ENCODE measurements at regions not wholly inside any gene's neighbourhood (a gene's known extent, or its start where the extent isn't known, plus 50 kb on each side); places are given as distances from the start of the nearest gene placed in this dataset.

- peaks cover 0 to 9% (median 0%) of the 10 kb centered on the region in 5 donors for H3K4me1 ChIP-seq (ENCODE audit: control insufficient read depth in 5 of 5, insufficient read depth in 5 of 5, low read length in 5 of 5)
- H3K4me3 ChIP-seq: no peak overlapping the region
- H3K27ac ChIP-seq (ENCODE audit: low read depth in 1 of 2, low read length in 1 of 2): no peak overlapping the region
- H3K9me3 ChIP-seq (ENCODE audit: control insufficient read depth in 4 of 4, insufficient read depth in 3 of 4, low read length in 3 of 4): peaks cover 0 to 4% (median 0%) of the 10 kb centered on the region in 4 donors
- peak in 1 of 3 donors; percentile 16 for DNase-seq
- no peaks in the 10 kb centered on the region for H3K36me3 ChIP-seq (ENCODE audit: control insufficient read depth in 4 of 4, insufficient read depth in 4 of 4, low read length in 4 of 4)
- no peak for ATAC-seq (ENCODE audit: insufficient read depth, low FRiP score)
- no peak for TF ChIP-seq CTCF (IDR thresholded peaks at IDR 0.05; ENCODE audit: control extremely low read depth, extremely low read depth)
- H3K9ac ChIP-seq (ENCODE audit: insufficient read depth in 1 of 2, low read length in 2 of 2): no peak overlapping the region
- peaks cover 3 to 6% (median 3%) of the 10 kb centered on the region in 3 donors for H3K27me3 ChIP-seq (ENCODE audit: control insufficient read depth in 3 of 3, insufficient read depth in 3 of 3, low read length in 2 of 3)
- WGBS, 2 donors: 8 to 15% methylated on average over 7 of the region's 7 CpGs
Observed at GRCh38 chr12:111150360-111150759, 218.5 kb downstream of the PHETA1 start.

- peaks cover 0 to 9% (median 0%) of the 10 kb centered on the region in 5 donors for H3K4me1 ChIP-seq (ENCODE audit: control insufficient read depth in 5 of 5, insufficient read depth in 5 of 5, low read length in 5 of 5)
- H3K9ac ChIP-seq (ENCODE audit: insufficient read depth in 1 of 2, low read length in 2 of 2): no peak overlapping the region
- 64 to 67% methylated on average over 4 of the region's 4 CpGs for whole genome bisulfite sequencing, 2 donors
- no peaks in the 10 kb centered on the region for H3K36me3 ChIP-seq (ENCODE audit: control insufficient read depth in 4 of 4, insufficient read depth in 4 of 4, low read length in 4 of 4)
- no peak for TF ChIP-seq CTCF (IDR thresholded peaks at IDR 0.05; ENCODE audit: control extremely low read depth, extremely low read depth)
- DNase-seq (peak in 1 of 3 donors; percentile 12), ATAC-seq (ENCODE audit: insufficient read depth, low FRiP score) (no peak)
- H3K27ac ChIP-seq (ENCODE audit: low read depth in 1 of 2, low read length in 1 of 2): no peak overlapping the region
- peaks cover 0 to 4% (median 0%) of the 10 kb centered on the region in 4 donors for H3K9me3 ChIP-seq (ENCODE audit: control insufficient read depth in 4 of 4, insufficient read depth in 3 of 4, low read length in 3 of 4)
- no peak overlapping the region for H3K4me3 ChIP-seq
- peaks cover 3 to 6% (median 3%) of the 10 kb centered on the region in 3 donors for H3K27me3 ChIP-seq (ENCODE audit: control insufficient read depth in 3 of 3, insufficient read depth in 3 of 3, low read length in 2 of 3)
Observed at GRCh38 chr12:111149299-111149698, 219.6 kb downstream of the PHETA1 start.

GRCh38 chr12:111148005-111148404 is 220.9 kb downstream of the PHETA1 start:
- WGBS, 2 donors: 92 to 95% methylated on average over 6 of the region's 6 CpGs
- Histone ChIP-seq H3K4me3 (no peak overlapping the region), H3K27me3 (ENCODE audit: control insufficient read depth in 3 of 3, insufficient read depth in 3 of 3, low read length in 2 of 3) (peaks cover 3% of the 10 kb centered on the region in 3 donors), H3K4me1 (ENCODE audit: control insufficient read depth in 5 of 5, insufficient read depth in 5 of 5, low read length in 5 of 5) (peaks cover 0 to 9% (median 0%) of the 10 kb centered on the region in 5 donors), H3K9ac (ENCODE audit: insufficient read depth in 1 of 2, low read length in 2 of 2) (no peak overlapping the region), H3K36me3 (ENCODE audit: control insufficient read depth in 4 of 4, insufficient read depth in 4 of 4, low read length in 4 of 4) (no peaks in the 10 kb centered on the region), H3K27ac (ENCODE audit: low read depth in 1 of 2, low read length in 1 of 2) (no peak overlapping the region), H3K9me3 (ENCODE audit: control insufficient read depth in 4 of 4, insufficient read depth in 3 of 4, low read length in 3 of 4) (peaks cover 0 to 4% (median 0%) of the 10 kb centered on the region in 4 donors)
- no peak for ATAC-seq (ENCODE audit: insufficient read depth, low FRiP score)
- no peak for TF ChIP-seq CTCF (IDR thresholded peaks at IDR 0.05; ENCODE audit: control extremely low read depth, extremely low read depth)
- DNase-seq: no peak

- H3K9ac ChIP-seq (ENCODE audit: insufficient read depth in 1 of 2, low read length in 2 of 2): no peak overlapping the region
- no peak overlapping the region for H3K4me3 ChIP-seq
- no peak overlapping the region for H3K27ac ChIP-seq (ENCODE audit: low read depth in 1 of 2, low read length in 1 of 2)
- peaks cover 0 to 3% (median 0%) of the 10 kb centered on the region in 3 donors for H3K27me3 ChIP-seq (ENCODE audit: control insufficient read depth in 3 of 3, insufficient read depth in 3 of 3, low read length in 2 of 3)
- DNase-seq (no peak), ATAC-seq (ENCODE audit: insufficient read depth, low FRiP score) (no peak)
- H3K36me3 ChIP-seq (ENCODE audit: control insufficient read depth in 4 of 4, insufficient read depth in 4 of 4, low read length in 4 of 4): no peaks in the 10 kb centered on the region
- 48 to 72% methylated on average over 11 of the region's 11 CpGs for WGBS, 2 donors
- no peaks in the 10 kb centered on the region for H3K4me1 ChIP-seq (ENCODE audit: control insufficient read depth in 5 of 5, insufficient read depth in 5 of 5, low read length in 5 of 5)
- TF ChIP-seq CTCF (IDR thresholded peaks at IDR 0.05; ENCODE audit: control extremely low read depth, extremely low read depth): no peak
- H3K9me3 ChIP-seq (ENCODE audit: control insufficient read depth in 4 of 4, insufficient read depth in 3 of 4, low read length in 3 of 4): peaks cover 0 to 4% (median 0%) of the 10 kb centered on the region in 4 donors
Observed at GRCh38 chr12:111143271-111143670, 222.9 kb upstream of the MYL2 start.

Data from lung (tissue), 11 donors.